Body of pancreas (tissue), 4 donors: ENCODE measurements at regions not wholly inside any gene's neighbourhood (a gene's known extent, or its start where the extent isn't known, plus 50 kb on each side); places are given as distances from the start of the nearest gene placed in this dataset.

Experiments used
- ATAC-seq: fragments of 150-250 bp; one replicate; pipeline ENCODE4 v1.9.1; 2016
- DNase-seq, 4 donors: peaks; one replicate each; pipeline ENCODE4 v3.0.0-alpha.2; 2019
- H3K27ac ChIP-seq, 4 donors: fragments of 200-600 bp; sonication (generic); 1 replicate in 3 of 4; 2 replicates in 1 of 4; pipeline versions ENCODE4 v1.5.1 to v1.6.1; 2016 to 2019; ENCODE audit warnings: mild to moderate bottlenecking in 1 of 4, mixed read lengths in 1 of 4, moderate library complexity in 1 of 4
- H3K27me3 ChIP-seq, 2 donors: fragments of 200-600 bp; sonication (generic); one replicate each; pipeline ENCODE4 v1.6.0; 2016; ENCODE audit warnings: mild to moderate bottlenecking in 1 of 2
- H3K36me3 ChIP-seq, 2 donors: fragments of 200-600 bp; sonication (generic); replicated peaks in 1 of 2; 2 replicates each; pipeline ENCODE4 v1.5.1; 2016; ENCODE audit warnings: low read depth in 2 of 2; ENCODE audit not compliant: insufficient read depth in 1 of 2
- H3K4me1 ChIP-seq: fragments of 200-600 bp; sonication (generic); one replicate; pipeline ENCODE4 v1.6.0; 2016
- H3K4me3 ChIP-seq, 2 donors: fragments of 200-600 bp; sonication (generic); 1 replicate in 1 of 2; 2 replicates in 1 of 2; pipeline ENCODE4 v1.5.1; 2016 to 2019
- H3K9me3 ChIP-seq, 3 donors: fragments of 200-600 bp; sonication (generic); 1 replicate in 2 of 3; 2 replicates in 1 of 3; pipeline ENCODE4 v1.5.1; 2016
- POLR2A ChIP-seq, 3 donors: fragments of 450-650 bp; IDR thresholded peaks; one replicate each; pipeline ENCODE4 v1.6.1; 2016; ENCODE audit warnings: antibody characterized with exemption in 3 of 3, mild to moderate bottlenecking in 2 of 3
- WGBS, 2 donors: methylation state at CpG; one replicate each; pipeline ENCODE4 v1.1.5; 2017; 5-methylcytosine and 5-hydroxymethylcytosine counted together
- intact Hi-C: fragments of 100-400 bp; cut with DNase I; formaldehyde crosslinking; loops from one replicate; pipeline ENCODE4 v1.15.1; 2023
- TF ChIP-seq, protein P1 (sequence below), 7 experiments: fragments of 450-650 bp in 4 of 7; fragments of 200-600 bp in 3 of 7; sonication (generic) in 3 of 7; IDR thresholded peaks; one replicate each; pipeline ENCODE4 v1.5.1; 2016 to 2019; ENCODE audit warnings: antibody characterized with exemption in 7 of 7

DNA sequence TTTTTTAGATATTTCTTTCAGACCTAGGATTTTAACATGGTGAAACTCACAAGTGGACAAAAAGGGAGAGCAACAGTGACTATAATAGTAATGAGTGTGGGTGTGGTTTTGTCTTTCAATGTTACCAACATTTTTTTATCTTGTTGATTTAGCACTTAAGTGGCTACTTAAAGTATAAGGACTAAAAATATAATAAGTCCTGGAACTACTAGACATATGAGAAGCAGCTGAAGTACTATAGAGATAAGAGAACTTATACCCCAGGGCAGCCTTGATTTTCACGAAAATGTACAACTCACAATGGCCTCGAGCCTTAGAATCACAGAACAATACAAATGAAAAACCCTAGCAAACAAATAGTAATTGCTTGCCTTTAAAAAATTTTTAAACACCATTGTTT is 1151.8 kb downstream of the TYW1 start:
- peaks cover 0 to 9% (median 0%) of the 10 kb centered on the region in 3 donors for H3K9me3 ChIP-seq
- no peaks in the 10 kb centered on the region for H3K27me3 ChIP-seq
- ATAC-seq = no peak
- intact Hi-C loops = no loop called here
- H3K4me3 ChIP-seq = no peak overlapping the region
- TF ChIP-seq POLR2A (IDR thresholded peaks at IDR 0.05) = no peak
- TF ChIP-seq, protein P1, sequence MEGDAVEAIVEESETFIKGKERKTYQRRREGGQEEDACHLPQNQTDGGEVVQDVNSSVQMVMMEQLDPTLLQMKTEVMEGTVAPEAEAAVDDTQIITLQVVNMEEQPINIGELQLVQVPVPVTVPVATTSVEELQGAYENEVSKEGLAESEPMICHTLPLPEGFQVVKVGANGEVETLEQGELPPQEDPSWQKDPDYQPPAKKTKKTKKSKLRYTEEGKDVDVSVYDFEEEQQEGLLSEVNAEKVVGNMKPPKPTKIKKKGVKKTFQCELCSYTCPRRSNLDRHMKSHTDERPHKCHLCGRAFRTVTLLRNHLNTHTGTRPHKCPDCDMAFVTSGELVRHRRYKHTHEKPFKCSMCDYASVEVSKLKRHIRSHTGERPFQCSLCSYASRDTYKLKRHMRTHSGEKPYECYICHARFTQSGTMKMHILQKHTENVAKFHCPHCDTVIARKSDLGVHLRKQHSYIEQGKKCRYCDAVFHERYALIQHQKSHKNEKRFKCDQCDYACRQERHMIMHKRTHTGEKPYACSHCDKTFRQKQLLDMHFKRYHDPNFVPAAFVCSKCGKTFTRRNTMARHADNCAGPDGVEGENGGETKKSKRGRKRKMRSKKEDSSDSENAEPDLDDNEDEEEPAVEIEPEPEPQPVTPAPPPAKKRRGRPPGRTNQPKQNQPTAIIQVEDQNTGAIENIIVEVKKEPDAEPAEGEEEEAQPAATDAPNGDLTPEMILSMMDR (IDR thresholded peaks at IDR 0.05) = no peak
- no peak overlapping the region for H3K27ac ChIP-seq
- no peaks in the 10 kb centered on the region for H3K36me3 ChIP-seq
- 44 to 68% methylated on average over 2 of the region's 2 CpGs for WGBS, 2 donors
- DNase-seq = no peak
- no peaks in the 10 kb centered on the region for H3K4me1 ChIP-seq

DNA sequence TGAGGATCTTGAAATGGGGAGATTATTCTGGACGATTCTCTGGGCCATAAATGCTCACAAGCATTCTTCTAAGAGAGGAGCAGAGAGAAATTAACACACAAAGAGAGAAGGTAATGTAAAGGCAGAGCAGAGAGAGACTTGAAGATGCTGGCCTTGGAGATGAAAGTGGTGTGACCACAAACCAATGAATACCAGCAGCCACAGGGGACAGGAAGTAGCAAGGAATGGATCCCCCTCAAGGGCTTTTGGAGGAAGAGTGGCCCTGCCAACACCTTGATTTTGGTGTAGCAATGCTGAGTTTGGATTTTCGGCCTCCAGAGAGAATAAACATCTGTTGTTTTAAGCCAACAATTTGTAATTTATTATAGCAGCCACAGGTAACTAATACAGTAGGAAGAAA is 1155.6 kb downstream of the TYW1 start:
- DNase-seq (no peak), ATAC-seq (no peak)
- 43 to 48% methylated on average over 2 of the region's 2 CpGs for WGBS, 2 donors
- TF ChIP-seq, protein P1 (IDR thresholded peaks at IDR 0.05) = no peak
- TF ChIP-seq POLR2A (IDR thresholded peaks at IDR 0.05) = no peak
- Histone ChIP-seq H3K4me3 (no peak overlapping the region), H3K27me3 (no peaks in the 10 kb centered on the region), H3K36me3 (no peaks in the 10 kb centered on the region), H3K4me1 (no peaks in the 10 kb centered on the region), H3K9me3 (peaks cover 0 to 4% (median 0%) of the 10 kb centered on the region in 3 donors), H3K27ac (no peak overlapping the region)
- intact Hi-C loops = no loop called here

DNA sequence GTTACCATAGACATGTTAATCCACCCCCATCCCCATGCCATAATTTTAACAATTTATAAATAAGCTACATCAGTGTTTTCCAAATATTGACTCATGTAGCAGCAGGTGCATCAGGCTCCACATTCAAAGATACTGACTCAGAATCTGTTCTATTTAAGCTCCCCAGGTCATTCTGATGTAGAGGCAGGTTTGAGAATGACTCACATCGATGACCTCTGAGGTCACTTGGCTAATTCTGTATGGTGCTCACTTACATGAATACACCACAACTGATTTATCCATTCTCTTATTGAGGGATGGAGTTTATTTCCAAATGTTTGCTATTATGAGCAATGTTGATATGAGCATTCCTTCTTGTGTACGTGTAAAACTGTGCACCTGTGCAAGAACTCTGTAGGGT is 1159.0 kb downstream of the TYW1 start:
- Histone ChIP-seq H3K4me1 (no peaks in the 10 kb centered on the region), H3K27ac (no peak overlapping the region), H3K36me3 (no peaks in the 10 kb centered on the region), H3K9me3 (peaks cover 0 to 4% (median 0%) of the 10 kb centered on the region in 3 donors), H3K4me3 (no peak overlapping the region), H3K27me3 (no peaks in the 10 kb centered on the region)
- DNase-seq (no peak), ATAC-seq (no peak)
- TF ChIP-seq, protein P1 (IDR thresholded peaks at IDR 0.05) = no peak
- no peak for TF ChIP-seq POLR2A (IDR thresholded peaks at IDR 0.05)
- WGBS, 2 donors = 66 to 80% methylated on average over 2 of the region's 2 CpGs
- intact Hi-C loops = no loop called here

DNA sequence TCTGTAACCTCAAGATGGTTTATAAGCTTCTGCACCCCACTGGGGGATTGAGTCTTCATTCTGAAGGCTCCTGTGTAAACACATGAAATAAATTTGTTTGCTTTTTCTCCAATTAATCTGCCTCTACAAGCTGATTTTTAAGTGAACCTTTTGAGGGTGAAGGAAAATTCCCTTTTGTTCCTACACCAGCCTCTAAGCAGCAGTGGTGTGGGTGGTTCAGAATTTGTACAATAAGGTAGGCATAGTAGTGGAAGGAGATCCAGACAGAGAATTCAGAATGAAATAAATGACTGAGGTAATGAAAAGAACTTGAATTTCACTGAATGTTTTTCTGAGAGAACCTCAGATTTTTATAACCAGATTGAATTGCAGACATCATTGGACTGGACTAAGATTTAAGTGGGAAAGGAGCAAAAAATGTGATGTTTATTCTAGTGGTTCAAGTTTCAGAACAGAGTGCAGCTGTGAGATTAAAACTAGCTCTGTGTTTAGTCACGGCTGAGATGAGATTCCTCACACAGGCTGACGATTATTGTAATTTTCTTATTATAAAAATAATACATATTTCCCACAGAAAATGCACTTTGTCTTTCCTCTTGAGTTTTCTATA is 1162.2 kb downstream of the TYW1 start:
- WGBS, 2 donors = 22 to 38% methylated on average over 2 of the region's 2 CpGs
- intact Hi-C loops = no loop called here

More for the DNA sequence above, 1162.2 kb downstream of the TYW1 start:
- Histone ChIP-seq H3K27ac (no peak overlapping the region), H3K27me3 (no peaks in the 10 kb centered on the region), H3K4me1 (no peaks in the 10 kb centered on the region), H3K4me3 (no peak overlapping the region), H3K9me3 (peaks cover 0 to 4% (median 0%) of the 10 kb centered on the region in 3 donors), H3K36me3 (no peaks in the 10 kb centered on the region)
- no peak for DNase-seq
- ATAC-seq = no peak
- TF ChIP-seq, protein P1 (IDR thresholded peaks at IDR 0.05) = no peak
- TF ChIP-seq POLR2A (IDR thresholded peaks at IDR 0.05) = no peak
